Osteoblast (primary cell): ENCODE measurements at regions not wholly inside any gene's neighbourhood (a gene's known extent, or its start where the extent isn't known, plus 50 kb on each side); places are given as distances from the start of the nearest gene placed in this dataset.

Experiments
- DNase-seq: peaks from one replicate; pipeline ENCODE4 v3.0.0; 2011; ENCODE audit warnings: low spot score, mixed read lengths; ENCODE audit not compliant: insufficient read length; ENCODE audit errors: missing footprints
- H2AFZ ChIP-seq: 2 replicates; pipeline ENCODE4 v1.6.0; 2011; ENCODE audit warnings: mild to moderate bottlenecking, low read length
- H3K27ac ChIP-seq: 2 replicates; pipeline ENCODE4 v1.5.1; 2011; ENCODE audit warnings: mild to moderate bottlenecking, low read depth, low read length, moderate library complexity
- H3K27me3 ChIP-seq: 2 replicates; pipeline ENCODE4 v1.6.0; 2012; ENCODE audit warnings: mild to moderate bottlenecking, control low read depth, inconsistent platforms, low read length, moderate library complexity; ENCODE audit not compliant: insufficient read depth
- H3K36me3 ChIP-seq: 2 replicates; pipeline ENCODE4 v1.5.1; 2011; ENCODE audit warnings: mild to moderate bottlenecking, low read length, control low read depth, moderate library complexity; ENCODE audit not compliant: insufficient read depth
- H3K4me1 ChIP-seq: 2 replicates; pipeline ENCODE4 v1.5.1; 2011; ENCODE audit warnings: mild to moderate bottlenecking, low read length, control low read depth, moderate library complexity; ENCODE audit not compliant: insufficient read depth
- H3K4me2 ChIP-seq: 2 replicates; pipeline ENCODE4 v1.6.0; 2011; ENCODE audit warnings: mild to moderate bottlenecking, low read length; ENCODE audit not compliant: insufficient read depth
- H3K4me3 ChIP-seq: fragments of 200-600 bp; sonication (generic); 3 replicates; pipeline ENCODE4 v1.5.1; 2012; ENCODE audit warnings: mild to moderate bottlenecking, low read length, inconsistent platforms; ENCODE audit not compliant: insufficient read depth
- H3K79me2 ChIP-seq: 2 replicates; pipeline ENCODE4 v1.6.0; 2012; ENCODE audit warnings: mild to moderate bottlenecking, low read length, control low read depth, inconsistent platforms; ENCODE audit not compliant: insufficient read depth
- H3K9me3 ChIP-seq: 2 replicates; pipeline ENCODE4 v1.5.1; 2011; ENCODE audit warnings: low read depth, low read length, control low read depth
- H4K20me1 ChIP-seq: 2 replicates; pipeline ENCODE4 v1.6.0; 2012; ENCODE audit warnings: mild to moderate bottlenecking, low read length, control low read depth; ENCODE audit not compliant: insufficient read depth
- TF ChIP-seq, protein P1 (sequence below): IDR thresholded peaks from 2 replicates; pipeline ENCODE4 v1.5.1; 2011; ENCODE audit warnings: mild to moderate bottlenecking, low read depth, low read length, moderate library complexity; ENCODE audit errors: extremely low read depth

DNA sequence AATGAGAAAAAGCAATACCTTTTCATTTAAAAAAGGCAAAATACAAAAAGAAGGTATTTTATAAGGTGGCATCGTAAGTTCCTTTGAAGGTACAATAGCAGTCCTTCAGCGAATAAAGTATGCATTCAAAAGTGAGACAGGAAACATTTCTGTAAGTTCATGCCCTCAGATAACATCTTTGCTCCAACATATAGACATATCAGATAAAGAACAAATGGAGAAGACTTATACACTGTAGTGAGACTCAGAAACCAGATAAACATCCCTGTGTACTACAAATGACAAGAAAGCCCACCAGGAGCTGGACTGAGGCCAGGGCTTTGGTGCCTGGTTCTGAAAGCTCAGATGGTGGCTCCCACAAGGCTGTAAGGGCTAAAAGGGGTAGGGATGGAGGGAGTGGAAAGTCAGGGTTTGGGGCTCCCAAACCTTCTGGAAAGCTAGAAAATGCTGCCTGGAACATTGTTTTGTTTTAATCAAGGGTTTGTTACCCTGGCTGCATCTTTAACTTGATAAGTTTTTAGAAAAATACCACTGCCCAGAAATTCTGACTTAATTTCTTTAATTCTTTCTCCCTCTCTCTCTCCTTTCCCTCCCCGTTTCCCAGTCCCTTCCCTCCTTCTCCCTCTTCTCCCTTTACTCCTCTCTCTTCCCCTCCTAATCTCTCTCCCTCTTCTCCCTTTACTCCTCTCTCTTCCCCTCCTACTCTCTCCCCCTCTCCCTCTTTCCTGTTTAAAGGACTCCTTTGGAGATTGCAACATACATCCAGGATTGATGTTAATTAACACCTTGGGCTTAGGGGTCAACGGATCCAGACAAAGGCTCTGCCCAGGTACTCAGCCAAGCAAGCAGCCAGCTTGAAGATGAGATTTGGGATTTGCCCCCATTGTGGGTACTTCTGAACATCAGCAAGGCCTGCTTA lies 126.1 kb downstream of the AQP9 start:
- no peaks in the 10 kb centered on the region for H3K4me1 ChIP-seq
- H3K36me3 ChIP-seq = no peaks in the 10 kb centered on the region
- no peak for DNase-seq
- no peaks in the 10 kb centered on the region for H3K79me2 ChIP-seq
- TF ChIP-seq, protein P1, sequence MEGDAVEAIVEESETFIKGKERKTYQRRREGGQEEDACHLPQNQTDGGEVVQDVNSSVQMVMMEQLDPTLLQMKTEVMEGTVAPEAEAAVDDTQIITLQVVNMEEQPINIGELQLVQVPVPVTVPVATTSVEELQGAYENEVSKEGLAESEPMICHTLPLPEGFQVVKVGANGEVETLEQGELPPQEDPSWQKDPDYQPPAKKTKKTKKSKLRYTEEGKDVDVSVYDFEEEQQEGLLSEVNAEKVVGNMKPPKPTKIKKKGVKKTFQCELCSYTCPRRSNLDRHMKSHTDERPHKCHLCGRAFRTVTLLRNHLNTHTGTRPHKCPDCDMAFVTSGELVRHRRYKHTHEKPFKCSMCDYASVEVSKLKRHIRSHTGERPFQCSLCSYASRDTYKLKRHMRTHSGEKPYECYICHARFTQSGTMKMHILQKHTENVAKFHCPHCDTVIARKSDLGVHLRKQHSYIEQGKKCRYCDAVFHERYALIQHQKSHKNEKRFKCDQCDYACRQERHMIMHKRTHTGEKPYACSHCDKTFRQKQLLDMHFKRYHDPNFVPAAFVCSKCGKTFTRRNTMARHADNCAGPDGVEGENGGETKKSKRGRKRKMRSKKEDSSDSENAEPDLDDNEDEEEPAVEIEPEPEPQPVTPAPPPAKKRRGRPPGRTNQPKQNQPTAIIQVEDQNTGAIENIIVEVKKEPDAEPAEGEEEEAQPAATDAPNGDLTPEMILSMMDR = no peak
- H2AFZ ChIP-seq = no peak overlapping the region
- peaks cover 25% of the 10 kb centered on the region for H3K27me3 ChIP-seq
- H3K9me3 ChIP-seq = no peaks in the 10 kb centered on the region
- H3K27ac ChIP-seq = no peak overlapping the region
- no peak overlapping the region for H3K4me2 ChIP-seq
- H3K4me3 ChIP-seq = no peak overlapping the region
- no peaks in the 10 kb centered on the region for H4K20me1 ChIP-seq

DNA sequence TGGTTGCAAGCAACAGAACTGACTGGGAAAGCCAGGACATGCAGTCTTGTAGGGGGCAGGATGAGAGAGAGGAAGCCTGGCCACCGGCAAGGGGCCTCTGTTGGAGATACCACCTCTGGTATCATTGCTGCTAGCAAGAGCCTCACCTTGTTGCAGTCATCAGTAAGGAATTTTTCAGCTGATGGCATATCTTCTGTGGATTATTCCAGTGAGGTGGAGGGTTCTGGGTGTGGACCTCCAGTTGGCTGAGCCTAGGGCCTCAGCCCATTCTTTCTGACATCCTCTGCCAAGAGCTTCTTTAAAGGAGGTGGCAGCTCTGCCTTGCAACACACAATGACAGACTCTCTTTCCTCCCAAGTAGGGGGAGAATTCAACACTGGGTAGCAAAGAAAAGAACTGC lies 128.9 kb downstream of the AQP9 start:
- Histone ChIP-seq H3K27ac (no peak overlapping the region), H3K4me3 (no peak overlapping the region), H3K9me3 (no peaks in the 10 kb centered on the region), H3K4me1 (no peaks in the 10 kb centered on the region), H3K27me3 (peaks cover 25% of the 10 kb centered on the region), H2AFZ (no peak overlapping the region), H4K20me1 (no peaks in the 10 kb centered on the region), H3K4me2 (no peak overlapping the region), H3K36me3 (no peaks in the 10 kb centered on the region), H3K79me2 (no peaks in the 10 kb centered on the region)
- TF ChIP-seq, protein P1 = no peak
- DNase-seq = no peak

DNA sequence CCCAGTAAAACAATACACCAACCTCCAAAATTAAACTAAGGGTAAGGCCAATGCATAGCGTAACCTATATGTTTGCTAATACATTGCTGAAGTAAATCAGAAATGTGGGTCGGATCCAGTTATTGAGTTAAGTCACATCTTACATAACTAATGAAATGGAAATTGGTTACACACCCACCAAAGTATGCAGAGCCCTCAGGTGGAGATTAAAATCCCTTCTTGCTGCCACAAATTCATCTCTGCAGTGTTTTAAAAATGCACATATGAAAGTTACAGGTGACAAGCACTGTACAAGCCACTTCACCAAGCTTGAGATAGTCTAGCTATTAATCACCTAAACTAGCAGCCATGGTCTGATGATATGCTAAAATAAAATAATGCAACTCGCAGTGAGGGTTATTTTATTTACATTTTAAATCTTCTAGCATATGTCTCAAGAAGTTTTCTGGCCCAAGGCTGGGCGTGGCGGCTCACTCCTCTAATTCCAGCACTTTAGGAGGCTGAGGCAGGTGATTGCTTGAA lies 130.6 kb downstream of the AQP9 start:
- H3K9me3 ChIP-seq = no peaks in the 10 kb centered on the region
- H3K4me2 ChIP-seq = no peak overlapping the region
- no peaks in the 10 kb centered on the region for H3K79me2 ChIP-seq
- H3K4me3 ChIP-seq = no peak overlapping the region
- peaks cover 16% of the 10 kb centered on the region for H3K27me3 ChIP-seq
- TF ChIP-seq, protein P1 = no peak
- no peak for DNase-seq
- no peak overlapping the region for H3K27ac ChIP-seq
- no peak overlapping the region for H2AFZ ChIP-seq
- H3K36me3 ChIP-seq = no peaks in the 10 kb centered on the region
- H3K4me1 ChIP-seq = no peaks in the 10 kb centered on the region
- no peaks in the 10 kb centered on the region for H4K20me1 ChIP-seq
